K562 (cell line): ENCODE measurements at regions not wholly inside any gene's neighbourhood (a gene's known extent, or its start where the extent isn't known, plus 50 kb on each side); places are given as distances from the start of the nearest gene placed in this dataset.

ENCODE experiments used
- NELFE ChIP-seq: IDR thresholded peaks from 2 replicates; pipeline ENCODE4 v1.6.1; 2011; ENCODE audit warnings: mild to moderate bottlenecking; ENCODE audit not compliant: insufficient read depth, insufficient read length
- RERE ChIP-seq: sonication (generic); formaldehyde crosslinking; IDR thresholded peaks from 2 replicates; pipeline ENCODE4 v1.8.0; 2023; ENCODE audit warnings: missing genetic modification reagents, mild to moderate bottlenecking, borderline replicate concordance
- SMAD1 ChIP-seq: fragments of 150-350 bp; IDR thresholded peaks from 2 replicates; pipeline ENCODE4 v1.6.1; 2014; ENCODE audit warnings: low read length, low read depth; ENCODE audit not compliant: partially characterized antibody
- TCFL5 ChIP-seq: fragments of 250-450 bp; sonication (Bioruptor Pico); conservative IDR thresholded peaks from 2 replicates; pipeline ENCODE4 v1.6.1; 2021; ENCODE audit warnings: mild to moderate bottlenecking, moderate library complexity, matching md5 sums
- ZBTB11 ChIP-seq, 3 experiments: fragments of 200-800 bp in 1 of 3; fragments of 250-450 bp in 1 of 3; fragments of 450-650 bp in 1 of 3; sonication (Bioruptor Pico) in 1 of 3; sonication (Bioruptor generic) in 1 of 3; formaldehyde crosslinking in 1 of 3; IDR thresholded peaks; 2 replicates each; pipeline versions ENCODE4 v1.6.1 to v1.8.0; 2016 to 2022; ENCODE audit warnings: mild to moderate bottlenecking in 2 of 3, missing genetic modification characterization in 2 of 3, missing compliant biosample characterization in 1 of 3, moderate library complexity in 1 of 3
- ZBTB34 ChIP-seq: fragments of 250-450 bp; sonication (Bioruptor Pico); IDR thresholded peaks from 2 replicates; pipeline ENCODE4 v1.8.0; 2021; ENCODE audit warnings: mild to moderate bottlenecking, moderate library complexity
- ZNF184 ChIP-seq: sonication (generic); formaldehyde crosslinking; IDR thresholded peaks from 2 replicates; pipeline ENCODE4 v1.5.0; 2020; ENCODE audit warnings: missing genetic modification reagents
- ZNF354B ChIP-seq: fragments of 250-450 bp; sonication (Bioruptor Pico); IDR thresholded peaks from 2 replicates; pipeline ENCODE4 v1.4.0; 2020
- ZNF79 ChIP-seq: fragments of 250-450 bp; sonication (Bioruptor Pico); IDR thresholded peaks from 2 replicates; pipeline ENCODE4 v1.4.0; 2020; ENCODE audit warnings: low read depth, mild to moderate bottlenecking, moderate library complexity

- TF ChIP-seq ZNF79 (CRISPR knock-in tag) = no peak
- no peak for TF ChIP-seq ZNF184 (CRISPR knock-in tag)
- no peak for TF ChIP-seq SMAD1
- no peak for TF ChIP-seq ZNF354B
- TF ChIP-seq ZBTB34 (CRISPR knock-in tag) = no peak
- TF ChIP-seq RERE (CRISPR knock-in tag) = no peak
- TF ChIP-seq ZBTB11 (CRISPR knock-in tag; IDR thresholded peaks at IDR 0.05) = no peak
- no peak for TF ChIP-seq TCFL5
- TF ChIP-seq NELFE = no peak
These were observed 421.8 kb upstream of the SLC35B3 start (continued) for GRCh38 chr6:8857160-8857559.
